ENCODE measurements at regions not wholly inside any gene's neighbourhood (a gene's known extent, or its start where the extent isn't known, plus 50 kb on each side); places are given as distances from the start of the nearest gene placed in this dataset.

GRCh38 chr9:26437056-26437711 lies 455.4 kb downstream of the CAAP1 start:
- TF ChIP-seq CTCF (IDR thresholded peaks at IDR 0.05; ENCODE audit: low read depth, low read length, poor library complexity, severe bottlenecking) (no peak), EZH2phosphoT487 (IDR thresholded peaks at IDR 0.05; ENCODE audit: borderline replicate concordance, low read length) (no peak)
